GM23338 (cell line): ENCODE measurements at regions not wholly inside any gene's neighbourhood (a gene's known extent, or its start where the extent isn't known, plus 50 kb on each side); places are given as distances from the start of the nearest gene placed in this dataset.

ENCODE experiments used
- ATAC-seq: fragments of 200-7000 bp; cut with Tn5 transposase; 3 replicates; pipeline ENCODE4 v1.9.1; 2020
- DNase-seq: peaks from one replicate; pipeline ENCODE4 v3.0.0-alpha.2; 2015; ENCODE audit warnings: low spot score
- H2AFZ ChIP-seq: fragments of 200-600 bp; sonication (generic); 2 replicates; pipeline ENCODE4 v1.8.0; 2016; ENCODE audit warnings: antibody characterized with exemption, mild to moderate bottlenecking, moderate library complexity
- H3F3A ChIP-seq: fragments of 200-600 bp; sonication (generic); replicated peaks from 2 replicates; pipeline ENCODE4 v1.8.0; 2017; ENCODE audit warnings: antibody characterized with exemption, mixed run types, low read depth
- H3K27ac ChIP-seq: fragments of 200-600 bp; sonication (generic); 2 replicates; pipeline ENCODE4 v1.6.1; 2016; ENCODE audit warnings: low read depth
- H3K27me3 ChIP-seq: fragments of 200-600 bp; sonication (generic); 2 replicates; pipeline ENCODE4 v1.8.0; 2016; ENCODE audit warnings: mild to moderate bottlenecking, mixed run types, moderate library complexity; ENCODE audit not compliant: insufficient read depth
- H3K36me3 ChIP-seq: fragments of 200-600 bp; sonication (generic); 2 replicates; pipeline ENCODE4 v1.8.0; 2016; ENCODE audit warnings: mild to moderate bottlenecking; ENCODE audit not compliant: insufficient read depth
- H3K4me1 ChIP-seq: fragments of 200-600 bp; sonication (generic); 2 replicates; pipeline ENCODE4 v1.8.0; 2016; ENCODE audit warnings: mild to moderate bottlenecking, moderate library complexity; ENCODE audit not compliant: insufficient read depth
- H3K4me2 ChIP-seq: fragments of 200-600 bp; sonication (generic); 2 replicates; pipeline ENCODE4 v1.7.1; 2017; ENCODE audit warnings: mixed run types
- H3K4me3 ChIP-seq: fragments of 200-600 bp; sonication (generic); 2 replicates; pipeline ENCODE4 v1.6.1; 2016; ENCODE audit warnings: mixed run types
- H3K79me2 ChIP-seq: fragments of 200-600 bp; sonication (generic); replicated peaks from 2 replicates; pipeline ENCODE4 v1.8.0; 2017; ENCODE audit warnings: mild to moderate bottlenecking; ENCODE audit not compliant: insufficient read depth
- H3K9me2 ChIP-seq: fragments of 200-600 bp; sonication (generic); 2 replicates; pipeline ENCODE4 v1.8.0; 2017; ENCODE audit not compliant: insufficient read depth
- H4K20me1 ChIP-seq: fragments of 200-600 bp; sonication (generic); replicated peaks from 2 replicates; pipeline ENCODE4 v1.8.0; 2017; ENCODE audit warnings: mild to moderate bottlenecking; ENCODE audit not compliant: insufficient read depth
- H3K27ac Mint-ChIP-seq: 2 replicates; pipeline ENCODE4 v1.8.0; 2020; ENCODE audit warnings: inconsistent platforms, mild to moderate bottlenecking, moderate library complexity, mixed read lengths
- H3K27me3 Mint-ChIP-seq: 3 replicates; pipeline ENCODE4 v1.8.0; 2022; ENCODE audit warnings: low read depth, mild to moderate bottlenecking, moderate library complexity, mixed read lengths, inconsistent platforms; ENCODE audit not compliant: insufficient read depth, poor library complexity
- H3K36me3 Mint-ChIP-seq: 3 replicates; pipeline ENCODE4 v1.8.0; 2021; ENCODE audit warnings: low read depth, mild to moderate bottlenecking, inconsistent platforms, moderate library complexity, mixed read lengths
- H3K4me1 Mint-ChIP-seq: 3 replicates; pipeline ENCODE4 v1.8.0; 2020; ENCODE audit warnings: mild to moderate bottlenecking, inconsistent platforms, mixed read lengths
- H3K4me3 Mint-ChIP-seq: 3 replicates; pipeline ENCODE4 v1.8.0; 2021; ENCODE audit warnings: moderate library complexity, mild to moderate bottlenecking, inconsistent platforms, mixed read lengths
- H3K9me3 Mint-ChIP-seq: 3 replicates; pipeline ENCODE4 v1.8.0; 2020; ENCODE audit warnings: moderate library complexity, mild to moderate bottlenecking, inconsistent platforms, mixed read lengths
- CREB1 ChIP-seq: fragments of 250-450 bp; sonication (Bioruptor Pico); IDR thresholded peaks from 2 replicates; pipeline ENCODE4 v1.5.0; 2020; ENCODE audit warnings: low read depth, mild to moderate bottlenecking, moderate library complexity
- CTCF ChIP-seq, 2 experiments: fragments of 200-600 bp in 1 of 2; sonication (generic) in 1 of 2; conservative IDR thresholded peaks; 2 replicates each; pipeline versions ENCODE4 v1.5.1 to v1.6.1; 2016 to 2017; ENCODE audit warnings: antibody characterized with exemption in 2 of 2, low read depth in 2 of 2, mild to moderate bottlenecking in 2 of 2, moderate library complexity in 1 of 2
- ETS1 ChIP-seq: IDR thresholded peaks from 2 replicates; pipeline ENCODE4 v1.6.1; 2016; ENCODE audit warnings: antibody characterized with exemption
- EZH2 ChIP-seq: fragments of 200-600 bp; sonication (generic); IDR thresholded peaks from one replicate; pipeline ENCODE4 v1.8.0; 2017; ENCODE audit warnings: antibody characterized with exemption, mild to moderate bottlenecking, low read depth; ENCODE audit not compliant: unreplicated experiment
- JUNB ChIP-seq: IDR thresholded peaks from one replicate; pipeline ENCODE4 v1.6.1; 2016; ENCODE audit warnings: antibody characterized with exemption; ENCODE audit not compliant: unreplicated experiment
- POLR2AphosphoS5 ChIP-seq: IDR thresholded peaks from 2 replicates; pipeline ENCODE4 v1.6.1; 2016; ENCODE audit warnings: antibody characterized with exemption, low read depth
- REST ChIP-seq: IDR thresholded peaks from one replicate; pipeline ENCODE4 v1.6.1; 2018; ENCODE audit warnings: antibody characterized with exemption; ENCODE audit not compliant: unreplicated experiment
- ZNF114 ChIP-seq: fragments of 250-450 bp; sonication (Bioruptor Pico); IDR thresholded peaks from 2 replicates; pipeline ENCODE4 v1.5.0; 2020; ENCODE audit warnings: mild to moderate bottlenecking, moderate library complexity
- ZNF462 ChIP-seq: fragments of 250-450 bp; sonication (Bioruptor Pico); IDR thresholded peaks from 2 replicates; pipeline ENCODE4 v1.5.0; 2020; ENCODE audit warnings: mild to moderate bottlenecking, moderate library complexity

- H2AFZ ChIP-seq = peak overlapping the region; percentile 39; the same call in 1 of the 2 replicates
- no peak overlapping the region for H3K4me3 ChIP-seq
- no peaks in the 10 kb centered on the region for H3K4me1 ChIP-seq
- peaks cover 3% of the 10 kb centered on the region; the same call in 2 of the 3 replicates for H3K4me1 Mint-ChIP-seq
- H3K27me3 ChIP-seq = no peaks in the 10 kb centered on the region
- no peak overlapping the region for H3K27ac ChIP-seq
- H3K36me3 Mint-ChIP-seq = no peaks in the 10 kb centered on the region
- H3K27me3 Mint-ChIP-seq = no peaks in the 10 kb centered on the region
- TF ChIP-seq ZNF114 (CRISPR knock-in tag) = no peak
- no peak for TF ChIP-seq JUNB
- no peak for TF ChIP-seq EZH2
- TF ChIP-seq ETS1 = no peak
- TF ChIP-seq CTCF (conservative IDR thresholded peaks at IDR 0.05; ENCODE audit: low read depth in 2 of 2) = no peak
- no peak for TF ChIP-seq ZNF462 (CRISPR knock-in tag)
- TF ChIP-seq CREB1 (CRISPR knock-in tag) = no peak
- TF ChIP-seq POLR2AphosphoS5 = no peak
- TF ChIP-seq REST = no peak
- H3K9me3 Mint-ChIP-seq = no peaks in the 10 kb centered on the region
- H3K9me2 ChIP-seq = no peaks in the 10 kb centered on the region
- no peak overlapping the region for H3K4me3 Mint-ChIP-seq
- no peaks in the 10 kb centered on the region for H4K20me1 ChIP-seq
- ATAC-seq (no peak), DNase-seq (no peak)
- H3K79me2 ChIP-seq = no peaks in the 10 kb centered on the region
- no peak overlapping the region for H3K27ac Mint-ChIP-seq
- no peak overlapping the region for H3K4me2 ChIP-seq
- no peaks in the 10 kb centered on the region for H3F3A ChIP-seq
- H3K36me3 ChIP-seq = no peaks in the 10 kb centered on the region
These were observed 239.9 kb downstream of the NFKBIZ start for GRCh38 chr3:102089239-102089638.
